T-helper 22 cell (primary cell): ENCODE measurements at regions not wholly inside any gene's neighbourhood (a gene's known extent, or its start where the extent isn't known, plus 50 kb on each side); places are given as distances from the start of the nearest gene placed in this dataset.

Source experiments
- DNase-seq: peaks from one replicate; pipeline ENCODE4 v3.0.0-alpha.2; 2020; ENCODE audit warnings: low read depth

GRCh38 chr13:99821741-99822140 lies 149.8 kb downstream of the ZIC5 start:
- no peak for DNase-seq

- no peak for DNase-seq
Measured at GRCh38 chr13:99819967-99820366, 151.6 kb downstream of the ZIC5 start.

- DNase-seq, result no peak
Measured at GRCh38 chr13:99816321-99816720, 155.2 kb downstream of the ZIC5 start.

GRCh38 chr13:99813336-99814095 lies 158.1 kb downstream of the ZIC5 start:
- DNase-seq, result no peak

GRCh38 chr13:99812625-99813024 lies 158.9 kb downstream of the ZIC5 start:
- DNase-seq, result no peak

GRCh38 chr13:99811067-99811700 lies 160.4 kb downstream of the ZIC5 start:
- DNase-seq, result no peak

GRCh38 chr13:99809926-99810325 lies 161.6 kb downstream of the ZIC5 start:
- DNase-seq, result no peak

GRCh38 chr13:99809496-99809895 lies 162.1 kb downstream of the ZIC5 start:
- DNase-seq, result no peak

GRCh38 chr13:99808786-99809185 lies 162.8 kb downstream of the ZIC5 start:
- DNase-seq, result no peak

GRCh38 chr13:99806671-99807070 lies 164.9 kb downstream of the ZIC5 start:
- DNase-seq, result no peak

- DNase-seq, result no peak
Measured at GRCh38 chr13:99805361-99805760, 166.2 kb downstream of the ZIC5 start.

- DNase-seq, result no peak
Measured at GRCh38 chr13:99803141-99803540, 168.4 kb downstream of the ZIC5 start.

GRCh38 chr13:99802416-99802815 lies 169.2 kb downstream of the ZIC5 start:
- DNase-seq, result no peak

- no peak for DNase-seq
Measured at GRCh38 chr13:99800951-99801350, 170.6 kb downstream of the ZIC5 start.

- no peak for DNase-seq
Measured at GRCh38 chr13:99800011-99800410, 171.6 kb downstream of the ZIC5 start.

- no peak for DNase-seq
Measured at GRCh38 chr13:99798756-99799155, 172.8 kb downstream of the ZIC5 start.

GRCh38 chr13:99797691-99798090 lies 173.9 kb downstream of the ZIC5 start:
- no peak for DNase-seq

GRCh38 chr13:99796175-99796819 lies 175.3 kb downstream of the ZIC5 start:
- DNase-seq, result no peak

GRCh38 chr13:99792079-99792921 lies 179.3 kb downstream of the ZIC5 start:
- no peak for DNase-seq

GRCh38 chr13:99782669-99783068 lies 188.9 kb downstream of the ZIC5 start:
- DNase-seq, result no peak

- DNase-seq, result no peak
Measured at GRCh38 chr13:99778500-99778899, 193.1 kb downstream of the ZIC5 start.

GRCh38 chr13:99777873-99778272 lies 193.7 kb downstream of the ZIC5 start:
- no peak for DNase-seq
